HS-5 (cell line): ENCODE measurements at regions not wholly inside any gene's neighbourhood (a gene's known extent, or its start where the extent isn't known, plus 50 kb on each side); places are given as distances from the start of the nearest gene placed in this dataset.

Source experiments
- DNase-seq: peaks from one replicate; pipeline ENCODE4 v3.0.0-alpha.2; 2012; ENCODE audit warnings: low read depth

- DNase-seq: no peak
Measured at GRCh38 chr4:151939670-151940069, 178.9 kb upstream of the GATB start.

GRCh38 chr4:151935411-151935810 lies 174.6 kb upstream of the GATB start:
- DNase-seq: no peak

DNA sequence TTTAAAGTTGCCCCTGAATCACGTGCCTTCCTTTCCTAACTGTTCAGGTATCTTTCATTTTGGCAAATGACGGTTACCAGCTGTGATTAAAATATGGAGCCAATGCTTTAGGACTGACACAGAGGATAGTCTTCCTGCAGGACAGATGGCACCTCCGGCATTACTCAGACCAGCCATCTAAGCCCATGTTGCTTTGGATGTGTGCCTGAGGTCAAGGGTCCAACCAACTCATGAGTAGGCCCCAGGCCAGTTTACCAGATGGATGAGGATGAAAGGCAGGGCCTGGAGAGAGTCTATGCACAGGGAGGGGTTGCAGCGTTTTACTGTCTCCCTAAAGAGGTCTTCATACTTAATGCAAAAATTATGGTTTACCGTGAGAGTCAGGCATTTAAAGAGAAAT lies 174.0 kb upstream of the GATB start:
- peak; percentile 41 for DNase-seq

DNA sequence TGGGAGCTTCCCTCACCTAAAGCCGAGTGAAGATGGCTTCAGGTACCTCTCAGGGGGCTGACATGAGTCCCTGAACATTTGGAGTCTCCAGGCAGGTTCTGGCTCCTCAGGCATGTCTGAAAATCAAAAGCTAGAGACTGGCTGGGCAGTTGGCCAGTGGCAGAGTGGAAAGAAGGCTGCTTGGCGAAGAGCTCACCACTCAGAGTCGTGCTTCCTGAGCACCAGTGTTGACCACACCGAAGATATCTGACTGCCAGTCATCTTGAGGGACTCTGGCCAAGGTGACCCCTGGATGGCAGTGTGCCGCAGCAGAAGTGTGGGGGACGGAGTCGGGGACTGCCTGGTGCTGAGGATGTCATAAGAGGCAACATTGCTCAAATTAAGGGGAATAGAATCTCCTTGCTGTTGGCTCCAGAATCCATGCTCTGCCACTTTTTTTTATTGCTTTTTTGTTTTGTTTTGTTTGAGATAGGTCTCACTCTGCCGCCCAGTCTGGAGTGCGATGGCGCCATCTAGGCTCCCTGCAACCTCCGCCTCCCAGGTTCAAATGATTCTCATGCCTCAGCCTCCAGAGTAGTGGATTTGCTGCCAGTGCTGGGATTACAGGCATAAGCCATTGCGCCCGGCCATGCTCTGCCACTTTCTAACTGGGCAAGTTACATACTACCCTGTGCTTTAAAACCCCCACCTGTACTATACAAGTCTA lies 172.5 kb upstream of the GATB start:
- no peak for DNase-seq

GRCh38 chr4:151931563-151931962 lies 170.8 kb upstream of the GATB start:
- no peak for DNase-seq

DNA sequence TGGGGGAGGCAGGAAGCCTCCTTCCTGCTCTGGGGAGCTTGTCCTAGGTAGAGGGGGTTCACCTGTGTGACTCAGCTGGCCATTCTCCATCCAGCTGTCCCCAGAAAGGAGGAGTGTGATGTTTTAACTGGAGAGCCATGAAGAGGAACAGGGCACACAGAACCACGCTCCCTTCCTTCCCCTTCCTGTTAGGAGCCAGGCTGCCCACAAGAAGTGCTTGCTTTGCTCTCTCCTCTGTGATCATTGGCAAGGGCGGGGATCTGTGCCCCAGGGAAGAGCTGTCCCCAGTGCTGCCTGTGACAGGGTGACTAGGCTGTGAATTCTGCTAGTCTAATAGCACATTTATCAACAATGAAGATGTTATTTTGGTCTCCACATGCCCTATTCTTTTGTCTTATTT lies 169.6 kb upstream of the GATB start:
- DNase-seq: no peak

DNA sequence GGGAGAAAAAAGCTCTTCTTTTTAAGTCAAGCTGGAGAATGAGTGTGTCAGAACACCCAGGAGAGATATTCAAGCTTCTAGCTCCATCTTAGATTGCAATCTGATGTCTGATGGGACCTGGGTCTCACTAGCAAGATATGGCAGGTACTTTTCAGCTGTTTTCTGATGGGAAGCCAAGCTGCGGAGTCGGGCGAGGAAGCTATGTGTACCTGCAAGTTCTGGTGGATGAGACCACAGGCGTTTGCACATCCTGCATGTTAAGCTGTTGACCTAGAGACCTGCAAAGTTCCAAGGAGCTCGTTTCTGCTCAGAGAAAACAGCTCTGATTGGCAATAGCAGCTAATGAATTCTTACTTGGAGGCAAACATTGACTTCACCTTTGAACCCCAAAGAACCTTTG lies 167.3 kb upstream of the GATB start:
- DNase-seq: no peak

DNA sequence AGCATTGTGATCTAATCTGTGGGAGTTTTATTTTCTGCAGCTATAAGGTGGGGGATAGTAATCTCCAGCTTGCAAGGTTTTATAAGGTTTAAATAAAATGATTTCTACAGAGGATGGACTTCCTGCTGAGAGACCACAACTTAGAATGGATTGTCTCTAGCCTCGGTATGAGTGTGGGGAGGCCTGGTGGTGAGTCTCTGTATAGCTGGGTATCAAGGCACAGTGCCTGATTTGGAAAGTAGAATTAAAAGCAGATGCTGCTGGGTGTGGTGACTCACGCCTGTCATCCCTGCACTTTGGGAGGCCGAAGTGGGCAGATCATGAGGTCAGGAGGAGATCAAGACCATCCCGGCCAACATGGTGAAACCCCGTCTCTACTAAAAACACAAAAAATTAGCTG lies 162.0 kb upstream of the GATB start:
- DNase-seq: no peak

DNA sequence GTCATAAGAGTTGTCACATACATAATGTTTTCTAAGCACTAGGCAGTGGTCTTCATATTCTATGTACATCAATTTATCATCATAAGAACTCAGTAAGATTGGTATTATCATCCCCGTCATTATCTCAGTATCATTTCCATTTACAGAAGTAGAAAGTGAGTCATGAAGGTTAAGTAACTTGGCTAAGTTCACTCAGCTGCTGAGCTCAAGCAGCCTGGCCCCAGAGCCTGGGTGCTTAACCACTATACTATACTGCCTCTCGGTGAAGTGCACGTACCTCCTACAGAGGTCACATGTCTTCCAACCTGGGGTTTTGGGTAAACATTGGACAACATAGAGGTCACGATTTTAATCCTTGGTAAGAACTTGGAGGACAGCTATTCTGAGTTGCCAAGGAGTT lies 161.5 kb upstream of the GATB start:
- no peak for DNase-seq

DNA sequence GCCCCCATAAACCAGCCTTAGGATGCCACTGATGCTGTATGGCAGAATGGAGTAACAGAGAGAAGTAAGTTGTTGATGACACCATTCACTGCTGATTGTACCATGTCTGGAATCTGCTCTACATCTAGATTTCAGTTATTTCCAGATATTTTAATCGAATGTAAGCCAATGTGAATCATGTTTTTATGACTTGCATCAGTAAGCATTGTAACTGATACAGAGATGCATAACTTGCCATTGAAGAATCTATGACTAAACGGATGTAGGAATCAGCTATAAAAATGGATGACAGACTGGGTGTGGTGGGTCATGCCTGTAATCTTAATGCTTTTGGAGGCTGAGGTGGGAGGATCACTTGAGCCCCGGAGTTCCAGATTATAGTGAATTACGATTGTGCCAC lies 161.0 kb upstream of the GATB start:
- peak; percentile 80 for DNase-seq

GRCh38 chr4:151921386-151921785 lies 160.6 kb upstream of the GATB start:
- no peak for DNase-seq

DNA sequence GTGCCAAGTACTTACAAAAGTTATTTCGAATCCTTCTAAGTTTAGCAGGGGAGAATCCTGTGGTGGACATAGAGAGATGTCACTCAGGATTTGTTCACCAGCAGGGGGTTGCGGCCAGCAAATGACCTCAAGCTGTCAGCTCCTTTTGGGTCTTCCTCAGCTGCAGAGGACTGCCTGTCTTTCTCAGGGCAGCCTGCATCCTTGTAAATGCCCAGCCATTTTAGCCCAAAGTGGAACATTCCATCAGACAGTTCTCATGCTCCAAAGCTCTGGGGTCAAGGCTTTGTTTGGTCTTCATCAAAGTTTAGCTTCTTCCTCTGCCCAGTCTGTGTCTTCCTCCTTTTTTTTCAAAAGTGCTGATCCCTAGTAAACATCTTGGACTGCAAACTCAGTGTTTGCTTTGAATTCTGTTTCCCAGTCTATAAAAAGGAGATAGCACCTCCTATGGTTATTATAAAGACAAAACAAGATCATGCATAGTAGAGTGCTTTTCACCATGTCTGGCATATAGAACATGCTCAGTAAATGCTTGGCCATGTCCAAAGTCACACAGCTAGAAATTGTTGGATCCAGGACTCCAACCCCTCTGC lies 156.4 kb upstream of the GATB start:
- DNase-seq: no peak

DNA sequence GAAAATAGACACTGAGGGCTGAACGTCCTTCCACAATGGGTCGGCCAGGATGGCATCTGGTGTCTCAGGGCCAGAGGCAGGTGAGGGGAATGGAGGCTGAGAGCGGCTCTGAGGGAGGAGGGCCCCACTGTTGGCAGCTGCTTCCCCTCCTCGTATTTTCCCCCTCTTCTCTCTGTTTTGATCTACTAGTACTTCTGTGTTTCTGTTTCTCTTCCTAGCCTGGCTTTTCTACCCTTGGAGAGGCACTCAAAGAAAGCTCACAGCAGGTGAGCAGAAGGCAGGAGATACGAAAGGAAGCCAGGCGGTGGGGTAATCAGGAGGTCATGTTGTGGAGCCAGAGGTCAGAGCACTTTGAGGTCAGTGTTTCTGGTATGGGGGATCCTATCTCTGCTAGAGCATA lies 151.8 kb upstream of the GATB start:
- DNase-seq: no peak

DNA sequence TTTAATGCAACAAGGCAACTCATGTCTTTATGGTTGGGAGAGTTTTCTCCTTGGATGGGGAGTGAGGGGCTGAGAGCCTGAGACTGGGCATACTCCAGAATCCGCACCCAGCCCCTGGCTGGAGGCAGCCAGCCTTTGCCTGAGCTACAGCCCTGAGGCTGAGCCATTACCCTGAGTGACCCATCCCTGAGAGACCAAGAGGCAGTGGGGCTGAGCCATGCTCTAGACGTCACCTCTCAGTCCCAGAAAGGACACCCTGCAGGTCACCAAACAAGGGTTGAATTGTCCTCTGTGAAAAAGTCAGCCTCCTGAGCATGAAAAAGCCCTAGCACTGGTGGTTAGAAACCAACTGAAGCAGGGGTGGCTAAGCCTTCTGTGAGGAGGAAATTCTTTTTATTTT lies 151.2 kb upstream of the GATB start:
- DNase-seq: no peak

GRCh38 chr4:151908734-151909497 lies 148.1 kb upstream of the GATB start:
- DNase-seq: no peak

DNA sequence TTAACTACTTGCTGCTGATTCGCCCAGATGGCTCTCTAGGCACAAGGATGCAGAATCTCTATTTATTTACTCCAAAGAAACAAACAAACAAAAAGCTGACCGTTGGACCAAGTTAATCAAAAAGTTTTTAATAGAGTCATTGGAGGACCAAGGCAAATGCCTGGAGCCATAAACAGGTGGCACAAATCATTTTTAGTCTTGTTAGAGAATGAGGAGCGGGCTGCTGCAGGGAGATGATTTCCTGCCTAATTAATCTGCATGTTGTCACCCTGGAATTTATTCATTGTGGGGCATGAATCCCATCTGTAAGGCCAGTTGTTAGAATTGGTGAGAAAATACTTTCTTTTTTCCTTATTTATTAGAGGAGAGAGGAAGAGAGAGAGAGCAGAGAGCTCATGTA lies 147.4 kb upstream of the GATB start:
- no peak for DNase-seq

DNA sequence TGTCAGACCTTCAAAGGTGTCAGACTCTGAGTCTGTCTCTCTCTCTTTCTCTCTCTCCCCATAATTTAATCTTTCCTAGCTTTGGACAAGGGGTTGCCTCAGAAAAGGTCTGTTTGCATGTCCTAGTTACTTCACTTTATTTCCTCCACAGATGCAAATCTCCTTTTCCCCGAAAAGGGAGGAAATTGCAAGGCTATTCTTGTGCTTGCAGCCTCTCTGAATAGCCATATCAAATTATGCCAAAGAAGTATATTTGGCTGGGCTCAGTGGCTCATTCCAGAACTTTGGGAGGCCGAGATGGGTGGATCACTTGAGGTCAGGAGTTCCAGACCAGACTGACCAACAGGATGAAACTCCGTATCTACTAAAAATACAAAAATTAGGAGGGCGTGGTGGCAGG lies 145.6 kb upstream of the GATB start:
- no peak for DNase-seq

- DNase-seq: no peak
Measured at GRCh38 chr4:151905197-151905596, 144.4 kb upstream of the GATB start.

DNA sequence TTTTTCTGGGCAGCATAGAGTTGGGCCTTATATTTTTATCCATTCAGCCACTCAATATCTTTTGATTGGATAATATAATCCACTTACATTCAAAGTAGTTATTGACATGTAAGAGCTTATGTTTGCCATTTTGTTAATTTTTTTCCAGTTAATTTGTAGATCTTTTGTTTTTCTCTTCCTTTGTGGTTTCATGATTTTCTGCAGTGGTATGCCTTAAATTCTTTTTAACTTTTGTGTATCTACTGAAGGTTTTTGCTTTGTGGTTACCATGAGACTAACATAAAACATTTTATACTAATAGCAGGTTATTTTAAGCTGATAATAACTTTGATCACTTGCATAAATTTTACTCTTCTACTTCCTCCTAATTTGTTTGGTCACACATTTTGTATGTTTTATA lies 140.8 kb upstream of the GATB start:
- DNase-seq: no peak

DNA sequence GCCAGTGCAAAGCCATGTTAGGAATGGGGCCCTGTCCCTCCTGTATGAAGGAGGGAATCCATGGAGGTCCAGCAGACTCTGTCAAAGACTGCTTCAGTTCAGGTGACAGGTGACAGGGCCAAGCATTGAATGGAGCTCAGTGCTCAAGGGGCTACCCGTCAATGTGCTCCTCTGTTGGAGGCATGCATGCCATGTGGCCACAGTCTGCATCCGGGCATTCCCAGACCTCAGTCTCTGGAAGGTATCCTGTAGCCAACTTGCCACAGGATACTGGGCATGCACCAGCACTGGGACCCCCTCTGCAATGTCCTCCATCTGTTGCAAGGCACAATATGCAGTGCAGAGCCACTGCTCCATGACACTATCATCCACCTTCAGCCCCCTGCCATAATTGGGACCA lies 136.1 kb upstream of the GATB start:
- DNase-seq: no peak

GRCh38 chr4:151895671-151896070 lies 134.9 kb upstream of the GATB start:
- DNase-seq: no peak

DNA sequence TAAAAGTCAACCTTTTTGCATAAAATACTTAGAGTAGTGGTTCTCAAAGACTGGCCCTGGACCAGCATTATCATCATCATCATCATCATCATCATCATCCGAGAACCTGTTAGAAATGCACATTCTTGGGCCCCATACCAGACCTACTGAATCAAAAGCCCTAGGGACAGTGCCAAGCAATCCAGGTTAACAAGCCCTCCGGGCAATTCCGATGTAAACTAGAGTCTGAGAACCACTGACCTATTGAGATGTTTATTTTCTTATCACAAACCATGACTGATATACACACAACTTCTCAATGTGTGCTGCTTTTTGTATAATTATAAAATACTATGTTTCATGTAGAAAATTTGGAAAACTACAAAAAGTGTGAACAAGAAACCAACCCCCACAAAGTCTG lies 133.4 kb upstream of the GATB start:
- DNase-seq: no peak

DNA sequence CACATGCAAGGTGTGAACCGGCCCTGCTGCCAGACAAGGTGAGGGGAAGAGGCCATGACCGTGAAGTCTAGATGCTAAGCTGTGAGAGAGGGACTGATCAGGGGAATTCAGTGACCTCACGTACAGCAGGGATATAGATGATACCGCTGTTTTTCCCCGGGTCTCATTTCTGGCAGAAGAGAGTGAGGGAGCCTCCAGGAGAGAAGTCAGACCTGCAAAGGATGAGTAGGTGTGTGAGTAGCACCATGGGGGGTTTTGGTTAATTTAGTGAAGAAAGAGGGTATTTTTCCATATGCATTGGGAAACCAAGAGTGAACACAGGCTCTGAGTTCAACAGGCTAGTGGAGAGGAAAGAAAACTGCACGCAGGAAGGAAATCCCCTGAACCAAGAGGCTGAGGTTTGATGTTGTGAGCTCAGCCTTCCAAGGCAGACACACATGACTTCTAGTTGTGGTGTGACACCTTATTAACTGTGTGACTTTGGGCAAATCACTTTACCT lies 127.6 kb upstream of the GATB start:
- DNase-seq: no peak
